H9 (cell line): ENCODE measurements at regions not wholly inside any gene's neighbourhood (a gene's known extent, or its start where the extent isn't known, plus 50 kb on each side); places are given as distances from the start of the nearest gene placed in this dataset.

ENCODE experiments used
- DNase-seq: peaks from one replicate; pipeline ENCODE4 v3.0.0-alpha.2; 2017
- H2AFZ ChIP-seq: one replicate; pipeline ENCODE4 v1.6.1; 2013; ENCODE audit warnings: mild to moderate bottlenecking, low read length, control low read depth, moderate library complexity
- H2AK5ac ChIP-seq: 2 replicates; pipeline ENCODE4 v1.6.1; 2013; ENCODE audit warnings: low read length, control low read depth, mixed read lengths; ENCODE audit not compliant: insufficient read length
- H2BK120ac ChIP-seq: one replicate; pipeline ENCODE4 v1.6.1; 2013; ENCODE audit warnings: low read depth, mild to moderate bottlenecking, low read length, control low read depth, inconsistent platforms; ENCODE audit not compliant: poor library complexity, severe bottlenecking
- H2BK12ac ChIP-seq: 2 replicates; pipeline ENCODE4 v1.6.1; 2013; ENCODE audit warnings: low read length, control low read depth, mixed read lengths, low read depth; ENCODE audit not compliant: insufficient read length
- H2BK15ac ChIP-seq: 2 replicates; pipeline ENCODE4 v1.6.1; 2013; ENCODE audit warnings: low read depth, low read length, control low read depth
- H2BK20ac ChIP-seq: one replicate; pipeline ENCODE4 v1.6.1; 2013; ENCODE audit warnings: low read depth, mild to moderate bottlenecking, low read length, control low read depth, inconsistent platforms; ENCODE audit not compliant: poor library complexity, severe bottlenecking
- H2BK5ac ChIP-seq: 2 replicates; pipeline ENCODE4 v1.6.1; 2013; ENCODE audit warnings: low read length, control low read depth, mixed read lengths; ENCODE audit not compliant: insufficient read length
- H3K14ac ChIP-seq: 2 replicates; pipeline ENCODE4 v1.6.1; 2013; ENCODE audit warnings: low read length, control low read depth; ENCODE audit not compliant: insufficient read depth
- H3K18ac ChIP-seq: 2 replicates; pipeline ENCODE4 v1.6.1; 2013; ENCODE audit warnings: low read depth, mild to moderate bottlenecking, mixed read lengths, low read length, control low read depth; ENCODE audit not compliant: insufficient read length
- H3K23ac ChIP-seq: 2 replicates; pipeline ENCODE4 v1.6.1; 2013; ENCODE audit warnings: low read length, control low read depth, mixed read lengths, low read depth; ENCODE audit not compliant: insufficient read length
- H3K23me2 ChIP-seq: 2 replicates; pipeline ENCODE4 v1.6.1; 2013; ENCODE audit warnings: low read depth, mild to moderate bottlenecking, mixed read lengths, low read length, control low read depth; ENCODE audit not compliant: insufficient read length, poor library complexity, severe bottlenecking
- H3K27ac ChIP-seq: 2 replicates; pipeline ENCODE4 v1.5.1; 2013; ENCODE audit warnings: low read length, control low read depth, mixed read lengths, low read depth; ENCODE audit not compliant: insufficient read length
- H3K27me3 ChIP-seq: 2 replicates; pipeline ENCODE4 v1.6.1; 2013; ENCODE audit warnings: low read length, control low read depth, inconsistent platforms; ENCODE audit not compliant: insufficient read depth
- H3K4ac ChIP-seq: 2 replicates; pipeline ENCODE4 v1.6.1; 2013; ENCODE audit warnings: low read depth, mild to moderate bottlenecking, control low read depth, inconsistent platforms, low read length, moderate library complexity
- H3K4me1 ChIP-seq: 2 replicates; pipeline ENCODE4 v1.6.1; 2013; ENCODE audit warnings: low read length, control low read depth, inconsistent platforms; ENCODE audit not compliant: insufficient read depth
- H3K4me2 ChIP-seq: 2 replicates; pipeline ENCODE4 v1.6.1; 2013; ENCODE audit warnings: low read length, control low read depth, mixed read lengths; ENCODE audit not compliant: insufficient read length, insufficient read depth
- H3K56ac ChIP-seq: 2 replicates; pipeline ENCODE4 v1.6.1; 2013; ENCODE audit warnings: low read depth, mild to moderate bottlenecking, mixed read lengths, low read length, control low read depth; ENCODE audit not compliant: insufficient read length
- H3K79me1 ChIP-seq: 2 replicates; pipeline ENCODE4 v1.6.1; 2013; ENCODE audit warnings: low read depth, mild to moderate bottlenecking, moderate library complexity, low read length, control low read depth, inconsistent platforms; ENCODE audit not compliant: insufficient read depth, poor library complexity, severe bottlenecking
- H3K79me2 ChIP-seq: 2 replicates; pipeline ENCODE4 v1.6.1; 2013; ENCODE audit warnings: low read length, control low read depth, inconsistent platforms; ENCODE audit not compliant: insufficient read depth
- H3K9ac ChIP-seq: 2 replicates; pipeline ENCODE4 v1.6.1; 2013; ENCODE audit warnings: low read length, control low read depth, mixed read lengths; ENCODE audit not compliant: insufficient read length; ENCODE audit errors: extremely low read depth
- H3K9me3 ChIP-seq: one replicate; pipeline ENCODE4 v1.6.1; 2013; ENCODE audit warnings: low read depth, low read length, inconsistent platforms; ENCODE audit not compliant: control insufficient read depth
- H3T11ph ChIP-seq: one replicate; pipeline ENCODE4 v1.6.1; 2013; ENCODE audit warnings: mild to moderate bottlenecking, low read length, control low read depth, inconsistent platforms
- H4K20me1 ChIP-seq: one replicate; pipeline ENCODE4 v1.6.1; 2013; ENCODE audit not compliant: control insufficient read depth, insufficient read length, insufficient read depth
- H4K5ac ChIP-seq: 2 replicates; pipeline ENCODE4 v1.6.1; 2013; ENCODE audit warnings: low read depth, mild to moderate bottlenecking, mixed read lengths, low read length, control low read depth; ENCODE audit not compliant: insufficient read length
- H4K8ac ChIP-seq: replicated peaks from 2 replicates; pipeline ENCODE4 v1.6.1; 2013; ENCODE audit warnings: low read length, control low read depth, mixed read lengths, low read depth; ENCODE audit not compliant: insufficient read length
- H4K91ac ChIP-seq: 2 replicates; pipeline ENCODE4 v1.6.1; 2013; ENCODE audit warnings: low read depth, mild to moderate bottlenecking, moderate library complexity, mixed read lengths, low read length, control low read depth; ENCODE audit not compliant: insufficient read length
- H3K27ac Mint-ChIP-seq, 3 experiments: 2 replicates in 2 of 3; 3 replicates in 1 of 3; pipeline ENCODE4 v1.8.0; 2020 to 2021; ENCODE audit warnings: mixed read lengths in 3 of 3, mild to moderate bottlenecking in 1 of 3, moderate library complexity in 1 of 3
- H3K27me3 Mint-ChIP-seq: 2 replicates; pipeline ENCODE4 v1.8.0; 2021; ENCODE audit warnings: low read depth, mild to moderate bottlenecking, moderate library complexity, mixed read lengths
- H3K36me3 Mint-ChIP-seq, 3 experiments: 2 replicates in 2 of 3; 3 replicates in 1 of 3; pipeline ENCODE4 v1.8.0; 2020 to 2021; ENCODE audit warnings: low read depth in 3 of 3, mixed read lengths in 3 of 3; ENCODE audit not compliant: insufficient read depth in 1 of 3
- H3K4me1 Mint-ChIP-seq, 2 experiments: 2 replicates each; pipeline ENCODE4 v1.8.0; 2020; ENCODE audit warnings: mixed read lengths in 2 of 2
- H3K4me3 Mint-ChIP-seq, 2 experiments: 2 replicates in 1 of 2; 3 replicates in 1 of 2; pipeline ENCODE4 v1.8.0; 2020 to 2021; ENCODE audit warnings: mild to moderate bottlenecking in 2 of 2, mixed read lengths in 2 of 2, moderate library complexity in 1 of 2
- H3K9me3 Mint-ChIP-seq, 2 experiments: 2 replicates in 1 of 2; 3 replicates in 1 of 2; pipeline ENCODE4 v1.8.0; 2020; ENCODE audit warnings: mild to moderate bottlenecking in 2 of 2, mixed read lengths in 2 of 2, moderate library complexity in 1 of 2
- CTCF ChIP-seq: fragments of 200-600 bp; sonication (generic); conservative IDR thresholded peaks from 3 replicates; pipeline ENCODE4 v1.8.0; 2021; ENCODE audit warnings: antibody characterized with exemption, mild to moderate bottlenecking
- WGBS: extraction: QIAGEN DNeasy Blood & Tissue Kit; methylation state at CpG from one replicate; pipeline ENCODE4 v1.1.7; 2013; ENCODE audit warnings: missing lambda C conversion rate, low lambda C conversion rate, mixed read lengths; ENCODE audit not compliant: insufficient read length; ENCODE audit errors: extremely low coverage; 5-methylcytosine and 5-hydroxymethylcytosine counted together

- no peak overlapping the region for H2BK20ac ChIP-seq
- no peak overlapping the region for H2AFZ ChIP-seq
- Mint-ChIP-seq H3K4me3 (no peak overlapping the region), H3K4me1 (peaks cover 35 to 48% of the 10 kb centered on the region in 2 experiments), H3K9me3 (no peaks in the 10 kb centered on the region), H3K36me3 (no peaks in the 10 kb centered on the region), H3K27ac (no peak overlapping the region), H3K27me3 (peaks cover 43% of the 10 kb centered on the region)
- H3K4me1 ChIP-seq = peaks cover 2% of the 10 kb centered on the region; the same call in 1 of the 2 replicates
- H3K27ac ChIP-seq = no peak overlapping the region
- H4K5ac ChIP-seq = no peak overlapping the region
- H3K79me1 ChIP-seq = no peaks in the 10 kb centered on the region
- no peak overlapping the region for H2BK15ac ChIP-seq
- H3K56ac ChIP-seq = no peak overlapping the region
- H4K20me1 ChIP-seq = no peaks in the 10 kb centered on the region
- no peaks in the 10 kb centered on the region for H3K9me3 ChIP-seq
- no peak overlapping the region for H3K4me2 ChIP-seq
- H4K8ac ChIP-seq = no peak overlapping the region
- no peak overlapping the region for H3K23ac ChIP-seq
- H3K9ac ChIP-seq = no peak overlapping the region
- no peak for TF ChIP-seq CTCF
- WGBS = no CpG with 5 or more reads among the region's 1 CpG
- H3K18ac ChIP-seq = no peak overlapping the region
- H3K79me2 ChIP-seq = no peaks in the 10 kb centered on the region
- H2BK120ac ChIP-seq = no peak overlapping the region
- H4K91ac ChIP-seq = no peak overlapping the region
- no peak overlapping the region for H2AK5ac ChIP-seq
- no peak overlapping the region for H3T11ph ChIP-seq
- no peaks in the 10 kb centered on the region for H3K23me2 ChIP-seq
- no peak overlapping the region for H2BK5ac ChIP-seq
- no peaks in the 10 kb centered on the region; the same call in 1 of the 2 replicates for H3K27me3 ChIP-seq
- no peak overlapping the region for H3K14ac ChIP-seq
- DNase-seq = no peak
- no peak overlapping the region for H2BK12ac ChIP-seq
- no peak overlapping the region for H3K4ac ChIP-seq
These were observed 101.9 kb upstream of the SLC45A1 start for GRCh38 chr1:8216005-8216404.
